Right ventricle myocardium inferior (tissue), 1 donor: ENCODE measurements at regions not wholly inside any gene's neighbourhood (a gene's known extent, or its start where the extent isn't known, plus 50 kb on each side); places are given as distances from the start of the nearest gene placed in this dataset.

Experiments used
- ATAC-seq: fragments of 200-7000 bp; cut with Tn5 transposase; one replicate; pipeline ENCODE4 v1.9.1; 2020; ENCODE audit warnings: mild to moderate bottlenecking, moderate library complexity
- DNase-seq: peaks from one replicate; pipeline ENCODE4 v3.0.0; 2021; ENCODE audit errors: missing footprints
- intact Hi-C: fragments of 100-400 bp; cut with DNase I; formaldehyde crosslinking; loops from one replicate; pipeline ENCODE4 v1.11.0; 2022
- donor health status: DM: no; HTN: yes; CAD: no; lungs with severe emphysema.

- no peak for DNase-seq
- intact Hi-C loops, result no loop called here
- ATAC-seq, result no peak
Observed at GRCh38 chr16:27726621-27727261, 176.8 kb downstream of the KATNIP start.

GRCh38 chr16:27727941-27728340 lies 178.0 kb downstream of the KATNIP start:
- ATAC-seq, result no peak
- intact Hi-C loops, result no loop called here

GRCh38 chr16:27728691-27729090 lies 178.7 kb downstream of the KATNIP start:
- ATAC-seq (no peak), DNase-seq (no peak)
- intact Hi-C loops, result no loop called here

More at GRCh38 chr16:27727941-27728340, 178.0 kb downstream of the KATNIP start:
- DNase-seq, result no peak

- intact Hi-C loops, result no loop called here
- DNase-seq (no peak), ATAC-seq (no peak)
Observed at GRCh38 chr16:27729516-27730304, 179.8 kb downstream of the KATNIP start.

GRCh38 chr16:27730661-27731210 lies 180.8 kb downstream of the KATNIP start:
- ATAC-seq, result no peak
- intact Hi-C loops, result no loop called here

GRCh38 chr16:27735031-27735430 lies 185.1 kb downstream of the KATNIP start:
- no peak for ATAC-seq
- intact Hi-C loops, result no loop called here
- DNase-seq, result no peak

More at GRCh38 chr16:27730661-27731210, 180.8 kb downstream of the KATNIP start:
- DNase-seq, result no peak

- DNase-seq, result no peak
Observed at GRCh38 chr16:27736431-27736830, 186.5 kb downstream of the KATNIP start.

GRCh38 chr16:27737513-27737912 lies 187.6 kb downstream of the KATNIP start:
- intact Hi-C loops, result no loop called here
- ATAC-seq (no peak), DNase-seq (no peak)

More at GRCh38 chr16:27736431-27736830, 186.5 kb downstream of the KATNIP start:
- intact Hi-C loops, result no loop called here
- ATAC-seq, result no peak
